ENCODE measurements at regions not wholly inside any gene's neighbourhood (a gene's known extent, or its start where the extent isn't known, plus 50 kb on each side); places are given as distances from the start of the nearest gene placed in this dataset.

DNA sequence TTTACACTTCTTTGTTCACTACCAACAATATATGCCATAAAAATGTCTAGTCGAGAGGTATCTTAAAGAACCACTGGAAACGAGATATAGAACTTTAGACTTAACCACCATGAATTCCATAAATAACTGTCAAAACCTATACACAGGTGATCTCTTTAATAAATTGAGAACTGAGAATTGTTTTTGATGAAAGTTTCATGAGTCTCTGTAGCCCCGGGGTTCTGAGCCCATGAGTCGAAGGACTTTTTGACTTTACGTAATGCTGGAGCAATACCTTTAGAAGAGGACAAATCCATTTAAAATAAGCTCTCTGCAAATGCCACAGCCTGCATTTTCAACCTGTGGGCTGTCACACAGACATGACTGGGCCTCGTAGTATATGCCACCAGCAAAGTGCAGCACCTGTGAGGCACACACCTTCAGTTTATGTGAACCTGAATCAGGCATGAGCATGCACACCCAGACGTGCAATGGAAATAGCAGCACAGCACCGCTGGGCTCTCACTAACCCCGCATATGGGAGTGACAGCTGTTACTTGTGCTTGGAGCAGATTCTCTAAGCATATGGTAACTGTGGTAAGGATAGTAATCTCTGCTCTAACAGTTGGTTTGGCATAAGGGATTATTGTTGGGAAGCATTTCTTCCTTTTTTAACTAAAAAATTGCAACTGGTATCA lies 383.2 kb downstream of the SOCS6 start:
- peaks cover 3% of the 10 kb centered on the region for H3K4me1 Mint-ChIP-seq
- Histone ChIP-seq H3K4me1 (no peaks in the 10 kb centered on the region), H3K27ac (no peak overlapping the region), H3K4me3 (no peak overlapping the region), H3K4me2 (no peak overlapping the region), H3K9me3 (ENCODE audit: low read depth) (no peaks in the 10 kb centered on the region), H3F3A (ENCODE audit: low read depth) (no peaks in the 10 kb centered on the region), H4K20me1 (ENCODE audit: low read depth) (no peaks in the 10 kb centered on the region), H3K36me3 (no peaks in the 10 kb centered on the region), H3K27me3 (no peaks in the 10 kb centered on the region), H2AFZ (replicated peaks) (no peak overlapping the region), H3K79me2 (ENCODE audit: low read depth) (no peaks in the 10 kb centered on the region), H3K9ac (no peak overlapping the region)
- peaks cover 2% of the 10 kb centered on the region for H3K9me3 Mint-ChIP-seq
- no peaks in the 10 kb centered on the region for H3K27me3 Mint-ChIP-seq (ENCODE audit: insufficient read depth, low read depth)
- H3K36me3 Mint-ChIP-seq = no peaks in the 10 kb centered on the region
- TF ChIP-seq EZH2 (IDR thresholded peaks at IDR 0.05) (no peak), EZH2phosphoT487 (IDR thresholded peaks at IDR 0.05) (no peak)
- TF ChIP-seq, protein P1, sequence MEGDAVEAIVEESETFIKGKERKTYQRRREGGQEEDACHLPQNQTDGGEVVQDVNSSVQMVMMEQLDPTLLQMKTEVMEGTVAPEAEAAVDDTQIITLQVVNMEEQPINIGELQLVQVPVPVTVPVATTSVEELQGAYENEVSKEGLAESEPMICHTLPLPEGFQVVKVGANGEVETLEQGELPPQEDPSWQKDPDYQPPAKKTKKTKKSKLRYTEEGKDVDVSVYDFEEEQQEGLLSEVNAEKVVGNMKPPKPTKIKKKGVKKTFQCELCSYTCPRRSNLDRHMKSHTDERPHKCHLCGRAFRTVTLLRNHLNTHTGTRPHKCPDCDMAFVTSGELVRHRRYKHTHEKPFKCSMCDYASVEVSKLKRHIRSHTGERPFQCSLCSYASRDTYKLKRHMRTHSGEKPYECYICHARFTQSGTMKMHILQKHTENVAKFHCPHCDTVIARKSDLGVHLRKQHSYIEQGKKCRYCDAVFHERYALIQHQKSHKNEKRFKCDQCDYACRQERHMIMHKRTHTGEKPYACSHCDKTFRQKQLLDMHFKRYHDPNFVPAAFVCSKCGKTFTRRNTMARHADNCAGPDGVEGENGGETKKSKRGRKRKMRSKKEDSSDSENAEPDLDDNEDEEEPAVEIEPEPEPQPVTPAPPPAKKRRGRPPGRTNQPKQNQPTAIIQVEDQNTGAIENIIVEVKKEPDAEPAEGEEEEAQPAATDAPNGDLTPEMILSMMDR (IDR thresholded peaks at IDR 0.05) = no peak
- no peak overlapping the region for H3K27ac Mint-ChIP-seq
- H3K4me3 Mint-ChIP-seq = no peak overlapping the region
- DNase-seq (ENCODE audit: low spot score) = no peak

DNA sequence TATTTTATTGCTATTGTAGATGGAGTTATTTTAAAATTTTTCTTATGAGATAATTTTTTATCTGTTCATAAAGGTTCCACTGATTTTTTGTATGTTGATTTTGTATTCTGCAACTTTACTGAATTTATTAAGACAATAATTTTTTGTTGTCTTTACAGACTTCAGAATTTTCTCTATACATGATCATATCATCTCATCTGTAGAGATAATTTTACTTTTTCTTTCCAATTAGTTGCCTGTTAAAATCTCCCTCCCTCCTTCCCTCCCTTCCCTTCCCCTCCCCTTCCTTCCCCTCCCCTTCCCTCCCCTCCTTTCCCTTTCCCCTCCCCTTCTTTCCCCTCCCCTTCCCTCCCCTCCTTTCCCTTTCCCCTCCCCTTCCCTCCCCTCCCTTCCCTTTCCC lies 378.1 kb downstream of the SOCS6 start:
- Histone ChIP-seq H4K20me1 (ENCODE audit: low read depth) (no peaks in the 10 kb centered on the region), H3K79me2 (ENCODE audit: low read depth) (no peaks in the 10 kb centered on the region), H3K4me3 (no peak overlapping the region), H3K9me3 (ENCODE audit: low read depth) (no peaks in the 10 kb centered on the region), H3K27ac (no peak overlapping the region), H3K9ac (no peak overlapping the region), H3K4me2 (no peak overlapping the region), H3K27me3 (no peaks in the 10 kb centered on the region), H3K36me3 (no peaks in the 10 kb centered on the region), H2AFZ (replicated peaks) (no peak overlapping the region), H3K4me1 (no peaks in the 10 kb centered on the region), H3F3A (ENCODE audit: low read depth) (no peaks in the 10 kb centered on the region)
- no peaks in the 10 kb centered on the region for H3K27me3 Mint-ChIP-seq (ENCODE audit: insufficient read depth, low read depth)
- peaks cover 2% of the 10 kb centered on the region for H3K9me3 Mint-ChIP-seq
- H3K27ac Mint-ChIP-seq = no peak overlapping the region
- DNase-seq (ENCODE audit: low spot score) = no peak
- TF ChIP-seq EZH2 (IDR thresholded peaks at IDR 0.05) (no peak), EZH2phosphoT487 (IDR thresholded peaks at IDR 0.05) (no peak)
- TF ChIP-seq, protein P1 (IDR thresholded peaks at IDR 0.05) = no peak
- no peaks in the 10 kb centered on the region for H3K4me1 Mint-ChIP-seq
- H3K36me3 Mint-ChIP-seq = no peaks in the 10 kb centered on the region
- no peak overlapping the region for H3K4me3 Mint-ChIP-seq

DNA sequence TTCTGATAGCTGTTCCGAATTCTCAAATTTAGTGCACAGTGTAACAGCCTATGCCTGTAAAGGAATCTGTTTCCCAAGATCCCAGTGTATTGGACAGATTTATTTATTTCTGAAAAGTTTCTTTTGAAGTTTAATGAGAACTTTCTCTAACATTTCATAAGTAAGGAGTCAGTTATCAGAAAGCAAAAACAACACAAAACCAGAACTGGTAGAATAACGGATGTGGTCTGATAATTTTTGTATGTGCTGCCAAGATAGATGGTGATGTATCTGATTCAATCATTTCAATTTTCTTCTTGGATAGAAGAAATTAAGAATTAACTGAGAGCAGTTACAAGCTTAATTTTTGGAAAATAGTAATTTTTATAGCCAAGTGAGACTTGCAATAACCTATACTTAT lies 374.3 kb downstream of the SOCS6 start:
- Mint-ChIP-seq H3K27me3 (ENCODE audit: insufficient read depth, low read depth) (no peaks in the 10 kb centered on the region), H3K4me1 (no peaks in the 10 kb centered on the region), H3K36me3 (no peaks in the 10 kb centered on the region), H3K27ac (no peak overlapping the region), H3K4me3 (no peak overlapping the region), H3K9me3 (no peaks in the 10 kb centered on the region)
- TF ChIP-seq, protein P1 (IDR thresholded peaks at IDR 0.05) = no peak
- no peak for TF ChIP-seq EZH2phosphoT487 (IDR thresholded peaks at IDR 0.05)
- TF ChIP-seq EZH2 (IDR thresholded peaks at IDR 0.05) = no peak
- no peaks in the 10 kb centered on the region for H4K20me1 ChIP-seq (ENCODE audit: low read depth)
- no peaks in the 10 kb centered on the region for H3K79me2 ChIP-seq (ENCODE audit: low read depth)
- H3K9me3 ChIP-seq (ENCODE audit: low read depth) = no peaks in the 10 kb centered on the region
- no peak overlapping the region for H3K4me3 ChIP-seq
- no peaks in the 10 kb centered on the region for H3K27me3 ChIP-seq
- no peak overlapping the region for H3K9ac ChIP-seq
- H3F3A ChIP-seq (ENCODE audit: low read depth) = no peaks in the 10 kb centered on the region
- DNase-seq (ENCODE audit: low spot score) = no peak
- H3K4me2 ChIP-seq = no peak overlapping the region
- H3K4me1 ChIP-seq = no peaks in the 10 kb centered on the region
- no peaks in the 10 kb centered on the region for H3K36me3 ChIP-seq
- no peak overlapping the region for H2AFZ ChIP-seq (replicated peaks)
- H3K27ac ChIP-seq = no peak overlapping the region
